GM23248 (cell line): ENCODE measurements at regions not wholly inside any gene's neighbourhood (a gene's known extent, or its start where the extent isn't known, plus 50 kb on each side); places are given as distances from the start of the nearest gene placed in this dataset.

ENCODE experiments used
- EZH2 ChIP-seq: fragments of 200-600 bp; sonication (generic); IDR thresholded peaks from 2 replicates; pipeline ENCODE4 v1.6.1; 2018; ENCODE audit warnings: antibody characterized with exemption, mild to moderate bottlenecking; ENCODE audit not compliant: insufficient read depth, poor library complexity, severe bottlenecking
- EZH2phosphoT487 ChIP-seq: fragments of 200-600 bp; sonication (generic); IDR thresholded peaks from 2 replicates; pipeline ENCODE4 v1.6.1; 2018; ENCODE audit warnings: antibody characterized with exemption, moderate library complexity, mild to moderate bottlenecking, low read depth; ENCODE audit not compliant: insufficient read depth

DNA sequence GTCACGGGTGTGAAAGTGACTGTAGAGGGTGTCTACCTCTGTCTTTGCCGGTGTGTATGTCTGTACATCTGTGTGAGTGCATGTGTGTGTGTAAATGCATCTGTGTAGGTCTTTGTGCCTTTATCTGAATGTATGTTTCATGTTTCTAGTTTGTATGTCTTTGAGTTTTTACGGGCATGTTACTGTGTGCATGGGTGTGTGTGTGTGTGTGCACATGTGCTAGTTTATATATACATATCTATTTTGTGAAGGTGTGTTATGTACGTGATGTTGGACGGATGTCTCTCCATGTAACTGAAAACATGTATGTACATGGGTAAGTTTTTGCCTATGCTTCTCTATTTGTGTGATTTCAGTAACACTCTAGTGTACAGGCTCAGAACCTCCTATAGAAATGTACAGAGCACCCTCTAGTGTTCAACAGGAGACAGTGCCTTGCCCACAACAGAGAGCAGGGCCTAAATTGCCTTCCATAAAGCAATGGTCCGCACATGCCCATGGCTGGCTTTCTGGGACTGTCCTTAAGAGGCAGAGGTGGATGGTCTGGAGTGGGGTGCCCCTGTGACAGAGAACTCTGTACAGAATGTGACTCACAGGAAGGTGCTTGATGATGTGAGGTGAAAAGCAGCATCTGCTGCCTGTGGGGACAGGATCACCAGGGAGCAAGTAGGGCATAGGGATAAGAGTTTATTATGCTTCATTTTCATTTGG lies 343.5 kb downstream of the RAPGEF2 start:
- TF ChIP-seq EZH2 (no peak), EZH2phosphoT487 (no peak)
